HCT116 (cell line): ENCODE measurements at regions not wholly inside any gene's neighbourhood (a gene's known extent, or its start where the extent isn't known, plus 50 kb on each side); places are given as distances from the start of the nearest gene placed in this dataset.

Experiments
- CBX3 ChIP-seq: IDR thresholded peaks from 2 replicates; pipeline ENCODE4 v1.6.1; 2012; ENCODE audit warnings: low read depth
- CTCF ChIP-seq, 3 experiments: fragments of 200-600 bp in 1 of 3; sonication (generic) in 1 of 3; IDR thresholded peaks in 2 of 3; conservative IDR thresholded peaks in 1 of 3; 2 replicates each; pipeline ENCODE4 v1.5.1; 2012 to 2017; ENCODE audit warnings: low read depth in 2 of 3, low read length in 2 of 3, antibody characterized with exemption in 1 of 3, borderline replicate concordance in 1 of 3, control low read depth in 1 of 3, mild to moderate bottlenecking in 1 of 3, mixed read lengths in 1 of 3, mixed run types in 1 of 3, moderate library complexity in 1 of 3; ENCODE audit not compliant: insufficient read depth in 1 of 3
- EZH2 ChIP-seq: fragments of 200-600 bp; sonication (generic); IDR thresholded peaks from 2 replicates; pipeline ENCODE4 v1.6.1; 2017; ENCODE audit warnings: antibody characterized with exemption, mixed run types
- POLR2A ChIP-seq: IDR thresholded peaks from 2 replicates; pipeline ENCODE4 v1.7.0; 2011; ENCODE audit warnings: borderline replicate concordance; ENCODE audit not compliant: insufficient read depth, insufficient read length; ENCODE audit errors: extremely low read depth
- POLR2AphosphoS5 ChIP-seq: IDR thresholded peaks from 2 replicates; pipeline ENCODE4 v1.6.1; 2011; ENCODE audit warnings: mild to moderate bottlenecking, low read depth, low read length, moderate library complexity
- RAD21 ChIP-seq: IDR thresholded peaks from 2 replicates; pipeline ENCODE4 v1.6.1; 2012; ENCODE audit warnings: low read depth, mild to moderate bottlenecking
- SP1 ChIP-seq: IDR thresholded peaks from 2 replicates; pipeline ENCODE4 v1.6.1; 2012; ENCODE audit warnings: low read depth
- ZFX ChIP-seq: fragments of 450-650 bp; IDR thresholded peaks from 2 replicates; pipeline ENCODE4 v1.6.1; 2017

DNA sequence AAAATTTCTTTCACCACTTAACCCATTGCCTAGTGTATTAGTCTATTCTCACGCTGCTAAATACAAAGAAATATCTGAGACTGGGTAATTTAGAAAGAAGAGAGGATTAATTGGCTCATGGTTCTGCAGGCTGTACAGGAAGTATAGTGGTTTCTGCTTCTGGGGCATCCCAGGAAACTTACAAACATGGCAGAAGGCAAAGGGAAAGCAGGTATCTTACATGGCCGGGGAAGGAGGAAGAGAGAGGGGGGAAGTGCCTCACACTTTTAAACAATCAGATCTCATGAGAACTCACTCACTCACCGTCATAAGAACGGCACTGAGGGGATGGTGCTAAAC is 931.4 kb upstream of the SOX9 start:
- TF ChIP-seq SP1 (no peak), CTCF (IDR thresholded peaks at IDR 0.05 in 2 of 3, conservative IDR thresholded peaks at IDR 0.05 in 1 of 3; ENCODE audit: borderline replicate concordance in 1 of 3, insufficient read depth in 1 of 3, low read depth in 2 of 3, low read length in 2 of 3) (no peak), CBX3 (no peak), POLR2A (no peak), EZH2 (no peak), ZFX (no peak), RAD21 (no peak), POLR2AphosphoS5 (no peak)
